Suppressor macrophage treated with lipopolysaccharide for 4 hours (primary cell): ENCODE measurements at regions not wholly inside any gene's neighbourhood (a gene's known extent, or its start where the extent isn't known, plus 50 kb on each side); places are given as distances from the start of the nearest gene placed in this dataset.

Experiments used
- DNase-seq: peaks from one replicate; pipeline ENCODE4 v3.0.0-alpha.2; 2020

DNA sequence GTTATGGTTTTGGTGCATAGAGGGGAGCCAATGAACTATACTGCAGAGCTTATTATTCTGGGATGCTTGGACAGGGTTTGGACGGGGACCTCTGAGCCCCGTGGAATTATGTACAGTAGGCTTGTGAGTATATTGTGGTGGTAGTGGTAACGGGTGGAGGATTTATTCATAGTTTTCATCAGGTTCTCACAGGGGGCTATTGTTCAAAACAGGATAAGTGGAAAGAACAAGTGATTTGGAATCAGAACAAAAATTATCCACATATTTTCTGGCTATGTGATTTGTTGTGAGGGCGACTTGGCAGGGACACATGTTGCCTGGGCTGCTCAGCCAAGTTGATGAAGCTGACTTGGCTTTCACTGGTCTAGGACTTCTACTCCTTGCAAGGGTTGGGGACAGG, 64.6 kb upstream of the ELOVL5 start:
- DNase-seq = no peak

DNA sequence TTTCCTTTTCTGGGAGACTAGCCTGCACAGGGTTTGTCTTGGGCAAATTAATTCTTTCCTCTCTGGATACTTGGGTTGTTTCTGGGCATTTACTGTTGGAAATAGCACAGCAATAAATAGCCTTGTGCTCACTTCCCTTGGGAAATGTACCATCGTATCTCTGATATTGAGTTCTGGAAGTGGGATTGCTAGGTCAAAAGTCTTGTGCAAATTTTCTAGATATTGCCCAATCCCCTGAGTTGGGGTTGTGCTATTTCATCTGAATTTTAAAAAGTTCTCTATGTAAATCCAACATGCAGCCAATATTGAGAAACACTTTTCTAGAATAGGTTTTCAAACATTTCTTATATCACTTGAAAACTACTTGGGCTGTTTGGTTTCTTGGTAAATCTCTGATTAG, 64.0 kb upstream of the ELOVL5 start:
- peak; percentile 22 for DNase-seq

DNA sequence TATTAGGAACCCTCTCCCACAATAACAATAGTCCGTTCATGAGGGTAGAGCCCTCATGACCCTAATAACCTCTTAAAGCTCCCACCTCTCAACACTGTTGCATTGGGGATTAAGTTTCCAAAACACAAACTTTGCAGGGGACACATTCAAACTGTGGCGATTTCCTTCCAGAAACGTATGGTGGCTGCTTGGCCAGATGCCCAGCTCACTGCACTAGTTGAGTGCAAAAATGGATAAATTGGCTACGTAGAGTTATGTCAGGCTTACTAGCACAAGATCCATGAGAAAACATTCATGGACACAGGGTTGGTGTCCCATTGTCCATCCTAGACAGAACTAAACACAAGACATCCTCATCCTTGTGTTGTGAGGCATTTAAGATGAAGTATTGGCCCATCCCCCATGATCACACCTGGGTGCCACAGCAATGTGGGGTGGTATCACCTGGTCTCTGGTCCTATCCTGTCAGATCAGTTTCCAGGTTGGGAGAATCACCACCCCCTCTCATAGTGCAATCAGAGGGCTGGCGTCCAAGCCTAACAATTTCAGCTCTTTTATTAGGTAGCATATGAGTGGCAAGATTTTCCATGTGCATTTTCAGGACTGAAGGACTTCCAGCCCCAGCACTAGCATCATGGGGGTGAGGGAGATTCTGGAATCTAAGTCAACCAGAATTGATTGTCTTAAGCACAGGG, 63.4 kb upstream of the ELOVL5 start:
- DNase-seq = no peak

DNA sequence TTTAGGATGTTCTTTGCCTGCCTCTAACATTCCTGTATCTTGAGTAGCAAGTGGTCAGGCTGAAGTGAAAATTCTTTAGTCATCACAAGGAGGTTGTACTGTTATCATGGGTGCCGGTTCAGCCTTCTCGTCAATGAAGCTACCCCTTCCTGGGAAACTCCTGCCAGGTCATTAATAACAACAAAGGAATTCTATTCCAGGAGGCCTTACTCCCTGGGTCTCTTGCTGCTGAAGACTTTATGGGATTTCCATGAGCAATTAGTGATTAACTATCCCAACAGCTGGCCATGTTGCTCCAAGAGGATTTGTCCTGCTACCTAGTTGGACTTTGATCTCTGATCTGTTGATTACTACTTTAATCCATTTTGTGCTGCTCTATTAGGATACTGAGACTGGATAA, 62.7 kb upstream of the ELOVL5 start:
- no peak for DNase-seq

DNA sequence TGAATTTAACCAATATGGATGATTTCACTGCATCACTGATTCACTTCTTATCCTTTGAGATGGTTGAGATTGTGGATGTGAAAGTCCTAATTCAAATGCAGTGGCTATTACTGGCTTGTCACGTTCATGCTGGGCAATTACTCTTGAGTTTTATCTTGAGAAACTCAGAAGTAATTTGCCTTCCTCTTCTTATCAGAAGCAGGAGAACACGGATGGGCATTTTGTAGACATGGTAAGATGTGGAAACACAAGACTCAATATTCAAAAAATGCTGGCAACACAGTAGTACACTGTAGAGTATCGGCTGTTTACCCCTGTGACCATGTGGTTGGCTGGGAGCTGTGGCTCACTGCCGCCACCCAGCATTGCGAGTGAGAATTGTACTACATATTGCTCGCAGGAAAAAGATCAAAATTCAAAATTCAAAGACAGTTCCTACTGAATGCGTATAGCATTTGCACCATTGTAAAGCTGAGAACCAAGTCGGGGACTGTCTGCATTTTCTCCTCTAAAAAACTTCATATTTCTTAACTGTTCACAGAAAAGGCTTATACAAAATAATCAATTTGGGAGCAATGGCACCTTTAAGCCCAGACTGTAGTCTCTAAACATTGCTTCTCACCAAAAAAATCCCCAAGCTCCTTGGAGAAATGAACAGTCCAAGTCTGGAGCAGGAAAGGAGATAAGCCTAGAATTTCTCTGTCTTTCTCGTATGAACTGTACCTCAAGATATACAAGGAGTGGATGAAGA, 61.9 kb upstream of the ELOVL5 start:
- DNase-seq = peak; percentile 38

DNA sequence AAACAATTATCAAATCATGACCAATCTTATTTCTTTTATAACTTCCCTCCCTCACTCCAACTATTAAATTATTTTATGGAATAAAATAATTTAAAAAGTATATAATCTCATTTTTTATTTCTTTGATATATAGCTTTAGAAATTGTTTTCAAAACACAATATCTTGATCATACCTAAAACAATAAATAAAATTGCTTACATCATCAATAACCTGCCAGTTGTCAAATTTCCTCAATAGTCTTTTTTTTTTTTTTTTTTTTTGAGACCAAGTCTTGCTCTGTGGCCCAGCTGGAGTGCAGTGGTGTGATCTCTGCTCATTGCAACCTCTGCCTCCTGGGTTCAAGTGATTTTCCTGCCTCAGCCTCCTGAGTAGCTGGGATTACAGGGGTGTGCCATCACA, 60.1 kb upstream of the ELOVL5 start:
- no peak for DNase-seq

DNA sequence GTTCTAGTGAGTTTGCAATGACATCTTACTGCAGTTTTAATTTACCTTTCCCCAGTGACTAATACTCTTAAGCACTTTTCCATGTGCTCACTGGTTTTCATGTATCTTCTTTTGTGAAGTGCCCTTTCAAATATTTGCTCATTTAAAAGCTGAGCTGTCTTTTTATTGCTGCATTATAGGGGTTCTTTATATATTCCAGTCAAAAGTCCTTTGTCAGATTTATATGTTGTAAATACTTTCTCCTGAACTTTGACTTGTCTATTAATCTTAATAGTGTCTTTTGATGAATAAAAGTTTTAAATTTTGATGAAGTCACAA, 50.2 kb upstream of the ELOVL5 start:
- no peak for DNase-seq

DNA sequence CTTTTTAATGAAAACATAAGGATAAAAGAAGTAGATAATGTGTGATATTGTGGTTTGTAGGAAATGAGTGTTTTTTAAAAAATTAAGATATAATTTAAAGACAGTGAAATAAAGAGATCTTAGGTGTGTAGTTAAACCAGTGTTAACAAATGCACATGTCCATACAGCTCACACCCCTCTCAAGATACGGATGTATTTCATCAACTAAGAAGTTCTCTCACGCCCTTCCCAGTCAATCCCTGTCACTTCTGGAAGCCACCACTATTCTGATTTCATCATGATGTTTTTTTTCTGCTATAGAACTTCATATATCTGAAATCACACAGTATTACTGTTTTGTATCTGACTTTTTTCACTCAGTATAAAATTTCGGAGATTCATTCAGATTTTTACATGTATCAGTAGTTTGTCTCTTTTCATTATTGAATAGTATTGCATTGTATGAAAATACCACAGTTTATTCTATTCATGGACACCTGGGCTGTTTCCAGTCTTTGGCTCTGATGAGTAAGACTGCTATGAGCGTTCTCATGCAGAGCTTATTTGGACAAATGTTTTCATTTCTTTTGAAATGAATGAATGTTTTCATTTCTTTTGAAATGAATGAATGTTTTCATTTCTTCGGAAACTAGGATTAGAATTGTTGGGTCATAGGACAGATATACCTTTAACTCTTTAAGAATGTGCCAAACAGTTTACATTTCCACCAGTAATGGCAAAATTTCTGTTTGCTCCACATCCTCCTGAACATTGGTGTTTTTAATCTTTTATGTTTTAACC, 49.7 kb upstream of the ELOVL5 start:
- no peak for DNase-seq
